Pancreas (tissue), 10 donors: ENCODE measurements at regions not wholly inside any gene's neighbourhood (a gene's known extent, or its start where the extent isn't known, plus 50 kb on each side); places are given as distances from the start of the nearest gene placed in this dataset.
"Not testable (repeated sequence)": the region's sequence is repeated elsewhere in the genome, so short reads cannot be mapped to it uniquely, and the experiment has no call there.

Experiments used
- ATAC-seq, 4 donors: fragments of 200-7000 bp; cut with Tn5 transposase; one replicate each; pipeline versions ENCODE4 v1.8.0 to v1.9.1; 2020; ENCODE audit warnings: mild to moderate bottlenecking in 4 of 4, moderate library complexity in 4 of 4
- DNase-seq, 6 donors: peaks; one replicate each; pipeline ENCODE4 v3.0.0-alpha.2; 2020
- FAIRE-seq: peaks from 2 replicates; lab custom pipeline; 2012; peaks lifted over from hg19 to GRCh38; lab: Jason Lieb, UNC
- H3K27ac ChIP-seq, 4 donors: fragments of 200-600 bp; sonication (generic); 1 replicate in 3 of 4; 2 replicates in 1 of 4; pipeline versions ENCODE4 v1.5.0 to v1.8.0; 2020
- H3K27me3 ChIP-seq, 4 donors: fragments of 200-600 bp; one replicate each; pipeline ENCODE4 v1.8.0; 2021
- H3K36me3 ChIP-seq, 3 donors: fragments of 200-600 bp; sonication (generic) in 1 of 3; one replicate each; pipeline versions ENCODE4 v1.5.0 to v1.8.0; 2020 to 2021
- H3K4me1 ChIP-seq, 3 donors: fragments of 200-600 bp; one replicate each; pipeline ENCODE4 v1.8.0; 2021
- H3K4me3 ChIP-seq, 4 donors: fragments of 200-600 bp; sonication (generic) in 2 of 4; one replicate each; pipeline versions ENCODE4 v1.5.0 to v1.8.0; 2020 to 2021
- H3K9me3 ChIP-seq, 4 donors: fragments of 200-600 bp; one replicate each; pipeline ENCODE4 v1.8.0; 2021
- CTCF ChIP-seq, 4 donors: fragments of 200-600 bp; sonication (generic) in 3 of 4; IDR thresholded peaks; one replicate each; pipeline versions ENCODE4 v1.5.0 to v1.8.0; 2021; ENCODE audit warnings: antibody characterized with exemption in 4 of 4
- WGBS, 2 donors: extraction: QIAGEN DNeasy Blood & Tissue Kit; methylation state at CpG; one replicate each; pipeline ENCODE4 v1.1.7; 2013; 5-methylcytosine and 5-hydroxymethylcytosine counted together
- intact Hi-C, 3 donors: fragments of 100-400 bp; cut with DNase I; formaldehyde crosslinking; loops; one replicate each; pipeline versions ENCODE4 v1.11.1 to v1.14.2; 2022
- donor health status: healthy with polysubstance abuse.
- donor health status: DM: no; HTN: no; CAD: no; lungs with moderate emphysema.
- donor health status: DM: no; HTN: no; CAD: no.
- donor health status: control.
- donor health status: control.
- donor health status: Bipolar disorder and iron deficiency.
- donor health status: DM: yes; HTN: yes; CAD: no.
- donor health status: DM: no; HTN: no; CAD: no.
- donor health status: DM: no; HTN: no; CAD: no.
- donor health status: DM: yes; HTN: yes; CAD: no.

GRCh38 chr7:9349625-9350024, 916.2 kb downstream of the NXPH1 start:
- WGBS, 2 donors = 45 to 60% methylated on average over 3 of the region's 3 CpGs
- no peak for DNase-seq
- intact Hi-C loops = no loop called here

GRCh38 chr7:9391221-9391620, 957.8 kb downstream of the NXPH1 start:
- 45 to 52% methylated on average over 4 of the region's 4 CpGs for WGBS, 2 donors
- intact Hi-C loops = no loop called here
- Histone ChIP-seq H3K36me3 (no peaks in the 10 kb centered on the region), H3K9me3 (peaks cover 0 to 4% (median 0%) of the 10 kb centered on the region in 4 donors), H3K4me3 (no peak overlapping the region), H3K27me3 (no peaks in the 10 kb centered on the region), H3K27ac (no peak overlapping the region), H3K4me1 (no peaks in the 10 kb centered on the region)
- FAIRE-seq (no peak), ATAC-seq (no peak), DNase-seq (no peak)
- no peak for TF ChIP-seq CTCF (IDR thresholded peaks at IDR 0.05)

More at GRCh38 chr7:9349625-9350024, 916.2 kb downstream of the NXPH1 start:
- Histone ChIP-seq H3K36me3 (no peaks in the 10 kb centered on the region), H3K9me3 (no peaks in the 10 kb centered on the region), H3K27me3 (no peaks in the 10 kb centered on the region), H3K4me1 (no peaks in the 10 kb centered on the region), H3K4me3 (no peak overlapping the region), H3K27ac (no peak overlapping the region)
- ATAC-seq (no peak), FAIRE-seq (no peak)
- no peak for TF ChIP-seq CTCF (IDR thresholded peaks at IDR 0.05)

GRCh38 chr7:9391984-9392383, 958.6 kb downstream of the NXPH1 start:
- DNase-seq (no peak), FAIRE-seq (no peak), ATAC-seq (no peak)
- Histone ChIP-seq H3K27ac (no peak overlapping the region), H3K27me3 (no peaks in the 10 kb centered on the region), H3K4me3 (no peak overlapping the region), H3K9me3 (peaks cover 0 to 2% (median 0%) of the 10 kb centered on the region in 4 donors), H3K4me1 (no peaks in the 10 kb centered on the region), H3K36me3 (no peaks in the 10 kb centered on the region)
- no peak for TF ChIP-seq CTCF (IDR thresholded peaks at IDR 0.05)
- WGBS, 2 donors = 77% methylated on average over 4 of the region's 4 CpGs
- intact Hi-C loops = no loop called here

GRCh38 chr7:9404386-9404785, 971.0 kb downstream of the NXPH1 start:
- peak in 1 of 6 donors; percentile 9 for DNase-seq
- H3K4me3 ChIP-seq, H3K4me1 ChIP-seq, H3K9me3 ChIP-seq, FAIRE-seq, H3K27ac ChIP-seq, ATAC-seq, intact Hi-C loops, H3K36me3 ChIP-seq, H3K27me3 ChIP-seq: not testable (repeated sequence)
- 87 to 95% methylated on average over 28 of the region's 28 CpGs for whole genome bisulfite sequencing, 2 donors

GRCh38 chr7:9407816-9408215, 974.4 kb downstream of the NXPH1 start:
- no peak overlapping the region for H3K27ac ChIP-seq
- H3K27me3 ChIP-seq = no peaks in the 10 kb centered on the region
- ATAC-seq (no peak), DNase-seq (no peak), FAIRE-seq (no peak)
- H3K4me3 ChIP-seq = no peak overlapping the region
- H3K4me1 ChIP-seq = no peaks in the 10 kb centered on the region
- no peaks in the 10 kb centered on the region for H3K9me3 ChIP-seq
- TF ChIP-seq CTCF (IDR thresholded peaks at IDR 0.05) = no peak
- 31 to 40% methylated on average over 4 of the region's 4 CpGs for WGBS, 2 donors
- H3K36me3 ChIP-seq = no peaks in the 10 kb centered on the region
- intact Hi-C loops = no loop called here
